ENCODE measurements at regions not wholly inside any gene's neighbourhood (a gene's known extent, or its start where the extent isn't known, plus 50 kb on each side); places are given as distances from the start of the nearest gene placed in this dataset.

DNA sequence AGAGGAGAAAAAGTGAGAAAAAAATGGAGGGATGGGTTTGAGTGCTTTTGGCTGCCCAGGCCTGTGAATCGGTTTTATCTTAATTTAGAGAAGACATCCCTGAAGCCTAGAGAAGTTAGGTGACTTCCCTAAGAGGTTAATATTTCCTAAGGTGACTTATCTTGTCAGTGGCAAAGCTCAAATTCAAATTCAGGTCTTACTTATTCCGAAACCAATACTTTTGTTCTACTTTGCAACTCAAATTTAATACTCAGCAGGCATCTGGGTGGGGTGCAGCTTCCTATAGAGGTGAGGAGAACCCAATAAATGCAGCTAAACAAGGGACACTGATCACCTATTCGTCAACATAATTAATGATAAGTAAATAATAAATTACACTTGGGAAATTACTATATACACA lies 54.9 kb upstream of the MYRIP start:
- Histone ChIP-seq H3K36me3 (ENCODE audit: control insufficient read depth in 2 of 3, insufficient read depth in 3 of 3, low read length in 3 of 3) (no peaks in the 10 kb centered on the region), H3K27ac (ENCODE audit: low read depth in 2 of 2, low read length in 2 of 2) (no peak overlapping the region), H3K27me3 (ENCODE audit: control insufficient read depth, insufficient read depth, low read length) (no peaks in the 10 kb centered on the region), H3K9ac (ENCODE audit: low read length in 3 of 3) (no peak overlapping the region), H3K4me3 (ENCODE audit: low read length in 3 of 3) (no peak overlapping the region), H3K4me1 (ENCODE audit: control insufficient read depth in 2 of 3, insufficient read depth in 2 of 3, low read depth in 1 of 3, low read length in 3 of 3) (peaks cover 0 to 2% (median 0%) of the 10 kb centered on the region in 3 donors), H3K9me3 (ENCODE audit: control insufficient read depth in 2 of 3, insufficient read depth in 1 of 3, low read length in 3 of 3) (no peaks in the 10 kb centered on the region)
- FAIRE-seq (no peak), DNase-seq (no peak)
- intact Hi-C loops (cut with DNase I), result no loop called here
- no peak for TF ChIP-seq CTCF (IDR thresholded peaks at IDR 0.05; ENCODE audit: borderline replicate concordance, extremely low read depth, insufficient read depth)

DNA sequence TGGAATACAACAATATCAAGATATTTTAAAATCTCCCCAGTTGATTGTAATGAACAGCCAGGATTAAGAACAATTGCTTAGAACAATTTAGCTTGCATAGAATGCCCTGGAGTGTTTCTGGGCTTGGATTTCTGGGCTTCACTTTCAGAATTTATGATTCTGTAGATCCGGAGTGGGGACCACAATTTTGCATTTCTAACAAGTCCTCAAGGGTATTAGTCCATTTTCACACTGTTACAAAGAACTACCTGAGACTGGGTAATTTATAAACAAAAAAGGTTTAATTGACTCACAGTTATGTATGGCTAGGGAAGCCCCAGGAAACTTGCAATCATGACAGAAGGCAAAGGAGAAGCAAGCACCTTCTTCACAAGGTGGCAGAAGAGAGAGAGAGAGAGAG lies 54.3 kb upstream of the MYRIP start:
- Histone ChIP-seq H3K9me3 (ENCODE audit: control insufficient read depth in 2 of 3, insufficient read depth in 1 of 3, low read length in 3 of 3) (no peaks in the 10 kb centered on the region), H3K4me3 (ENCODE audit: low read length in 3 of 3) (no peak overlapping the region), H3K9ac (ENCODE audit: low read length in 3 of 3) (no peak overlapping the region), H3K36me3 (ENCODE audit: control insufficient read depth in 2 of 3, insufficient read depth in 3 of 3, low read length in 3 of 3) (no peaks in the 10 kb centered on the region), H3K4me1 (ENCODE audit: control insufficient read depth in 2 of 3, insufficient read depth in 2 of 3, low read depth in 1 of 3, low read length in 3 of 3) (peaks cover 0 to 2% (median 0%) of the 10 kb centered on the region in 3 donors), H3K27me3 (ENCODE audit: control insufficient read depth, insufficient read depth, low read length) (no peaks in the 10 kb centered on the region), H3K27ac (ENCODE audit: low read depth in 2 of 2, low read length in 2 of 2) (no peak overlapping the region)
- intact Hi-C loops (cut with DNase I), result no loop called here
- FAIRE-seq (no peak), DNase-seq (no peak)
- TF ChIP-seq CTCF (IDR thresholded peaks at IDR 0.05; ENCODE audit: borderline replicate concordance, extremely low read depth, insufficient read depth), result no peak

DNA sequence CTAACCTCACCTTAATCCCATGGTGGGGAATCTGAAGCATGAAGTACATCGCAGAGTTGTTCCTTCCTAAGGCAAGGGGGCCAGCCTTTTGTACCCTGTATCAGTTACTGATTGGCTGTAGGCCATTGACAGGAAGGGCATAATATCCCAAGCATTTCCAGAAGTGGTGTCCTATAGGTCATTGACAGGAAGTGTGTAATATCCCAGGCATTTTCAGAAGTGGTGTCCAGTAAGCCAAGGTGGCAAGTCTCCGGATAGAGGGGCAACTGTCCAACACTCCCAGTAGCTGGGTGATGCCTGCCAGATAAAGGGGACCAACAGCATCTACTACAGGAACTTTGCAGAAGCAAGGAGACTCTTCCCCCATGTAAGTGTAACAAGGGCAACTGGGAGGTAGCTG lies 52.1 kb upstream of the MYRIP start:
- Histone ChIP-seq H3K27me3 (ENCODE audit: control insufficient read depth, insufficient read depth, low read length) (no peaks in the 10 kb centered on the region), H3K36me3 (ENCODE audit: control insufficient read depth in 2 of 3, insufficient read depth in 3 of 3, low read length in 3 of 3) (no peaks in the 10 kb centered on the region), H3K4me1 (ENCODE audit: control insufficient read depth in 2 of 3, insufficient read depth in 2 of 3, low read depth in 1 of 3, low read length in 3 of 3) (peaks cover 0 to under 1% (median 0%) of the 10 kb centered on the region in 3 donors), H3K27ac (ENCODE audit: low read depth in 2 of 2, low read length in 2 of 2) (no peak overlapping the region), H3K4me3 (ENCODE audit: low read length in 3 of 3) (no peak overlapping the region), H3K9ac (ENCODE audit: low read length in 3 of 3) (no peak overlapping the region), H3K9me3 (ENCODE audit: control insufficient read depth in 2 of 3, insufficient read depth in 1 of 3, low read length in 3 of 3) (no peaks in the 10 kb centered on the region)
- TF ChIP-seq CTCF (IDR thresholded peaks at IDR 0.05; ENCODE audit: borderline replicate concordance, extremely low read depth, insufficient read depth), result no peak
- DNase-seq (no peak), FAIRE-seq (no peak)
- intact Hi-C loops (cut with DNase I), result no loop called here

Measured in kidney (tissue), 13 donors.